Endothelial cell of umbilical vein (primary cell): ENCODE measurements at regions not wholly inside any gene's neighbourhood (a gene's known extent, or its start where the extent isn't known, plus 50 kb on each side); places are given as distances from the start of the nearest gene placed in this dataset.

Source experiments
- BruUV-seq: library from RNA; stranded (reverse); fragments of 400-500 nt; replicated peaks from 2 replicates; lab custom pipeline; 2021; lab: Mats Ljungman, UMichigan
- CTCF ChIA-PET: fragments of 300-600, 350-600 bp; sonication (Branson Sonifier 250); formaldehyde crosslinking; loops from one replicate; lab custom pipeline; 2021; ENCODE audit warnings: antibody characterized with exemption, inconsistent platforms; lab: Charles Lee
- POLR2A ChIA-PET: fragments of 300-600, 350-600 bp; sonication (Branson Sonifier 250); formaldehyde crosslinking; loops from one replicate; lab custom pipeline; 2021; ENCODE audit warnings: antibody characterized with exemption, inconsistent platforms; lab: Charles Lee
- DNase-seq: peaks from one replicate; pipeline ENCODE4 v3.0.0-alpha.2; 2011; ENCODE audit warnings: low read depth, low spot score
- FAIRE-seq: peaks from 2 replicates; lab custom pipeline; 2011; peaks lifted over from hg19 to GRCh38; lab: Jason Lieb, UNC
- H2AFZ ChIP-seq: 2 replicates; pipeline ENCODE4 v1.6.0; 2012; ENCODE audit warnings: low read depth, low read length, control low read depth, inconsistent platforms
- H3K27ac ChIP-seq: 2 replicates; pipeline ENCODE4 v1.5.1; 2011; ENCODE audit warnings: low read depth, mild to moderate bottlenecking, control low read depth, low read length, moderate library complexity; ENCODE audit not compliant: insufficient read depth
- H3K27me3 ChIP-seq, 2 experiments: 2 replicates each; pipeline versions ENCODE4 v1.6.0 to v1.6.1; 2011; ENCODE audit warnings: low read length in 2 of 2, mixed read lengths in 1 of 2; ENCODE audit not compliant: control insufficient read depth in 2 of 2, insufficient read depth in 2 of 2
- H3K36me3 ChIP-seq, 2 experiments: 2 replicates in 1 of 2; 3 replicates in 1 of 2; pipeline ENCODE4 v1.5.1; 2011; ENCODE audit warnings: low read length in 2 of 2, mild to moderate bottlenecking in 1 of 2, moderate library complexity in 1 of 2; ENCODE audit not compliant: control insufficient read depth in 2 of 2, insufficient read depth in 2 of 2; ENCODE audit errors: extremely low read depth in 1 of 2
- H3K4me1 ChIP-seq: 3 replicates; pipeline ENCODE4 v1.5.1; 2011; ENCODE audit warnings: mild to moderate bottlenecking, low read length; ENCODE audit not compliant: control insufficient read depth, insufficient read depth; ENCODE audit errors: extremely low read depth
- H3K4me2 ChIP-seq: 2 replicates; pipeline ENCODE4 v1.6.1; 2011; ENCODE audit warnings: low read length, control low read depth, mixed read lengths; ENCODE audit not compliant: insufficient read depth
- H3K4me3 ChIP-seq, 3 experiments: fragments of 200-600 bp in 1 of 3; sonication (generic), shearing (Covaris generic) in 1 of 3; replicated peaks in 1 of 3; 2 replicates each; pipeline ENCODE4 v1.5.1; 2011 to 2016; ENCODE audit warnings: control low read depth in 3 of 3, low read length in 3 of 3, mild to moderate bottlenecking in 2 of 3, inconsistent platforms in 1 of 3, low read depth in 1 of 3, moderate library complexity in 1 of 3; ENCODE audit not compliant: insufficient read depth in 1 of 3
- H3K79me2 ChIP-seq: 2 replicates; pipeline ENCODE4 v1.6.0; 2012; ENCODE audit warnings: low read length, inconsistent platforms; ENCODE audit not compliant: control insufficient read depth, insufficient read depth
- H3K9ac ChIP-seq: replicated peaks from 2 replicates; pipeline ENCODE3; 2011; ENCODE audit warnings: low read length, control low read depth; ENCODE audit not compliant: insufficient read depth; ENCODE audit errors: extremely low read depth
- H3K9me1 ChIP-seq: replicated peaks from 3 replicates; pipeline ENCODE4 v1.6.0; 2011; ENCODE audit warnings: mild to moderate bottlenecking, low read length; ENCODE audit not compliant: control insufficient read depth, insufficient read depth; ENCODE audit errors: extremely low read depth
- H3K9me3 ChIP-seq: replicated peaks from 2 replicates; pipeline ENCODE4 v1.5.1; 2012; ENCODE audit warnings: low read length, inconsistent platforms; ENCODE audit not compliant: control insufficient read depth, insufficient read depth
- H4K20me1 ChIP-seq: replicated peaks from 2 replicates; pipeline ENCODE3; 2011; ENCODE audit warnings: mild to moderate bottlenecking, low read length; ENCODE audit not compliant: control insufficient read depth, insufficient read depth; ENCODE audit errors: extremely low read depth
- CTCF ChIP-seq, 2 donors: IDR thresholded peaks; 1 replicate in 1 of 2; 2 replicates in 1 of 2; pipeline ENCODE4 v1.5.1; 2011; ENCODE audit warnings: low read length in 2 of 2, mild to moderate bottlenecking in 2 of 2, moderate library complexity in 2 of 2, control low read depth in 1 of 2, inconsistent platforms in 1 of 2, low read depth in 1 of 2; ENCODE audit not compliant: insufficient read depth in 1 of 2; ENCODE audit errors: extremely low read depth in 1 of 2
- EZH2 ChIP-seq: IDR thresholded peaks from 2 replicates; pipeline ENCODE4 v1.6.1; 2012; ENCODE audit warnings: borderline replicate concordance, low read depth, mild to moderate bottlenecking, moderate library complexity, low read length, inconsistent platforms; ENCODE audit not compliant: severe bottlenecking
- FOS ChIP-seq: IDR thresholded peaks from 2 replicates; pipeline ENCODE4 v1.6.1; 2011; ENCODE audit warnings: mild to moderate bottlenecking, low read length, moderate library complexity, borderline replicate concordance; ENCODE audit not compliant: insufficient read depth
- GATA2 ChIP-seq: IDR thresholded peaks from 2 replicates; pipeline ENCODE4 v1.7.0; 2011; ENCODE audit warnings: low read depth, mild to moderate bottlenecking, moderate library complexity, mixed read lengths, low read length; ENCODE audit not compliant: insufficient read length, insufficient read depth
- JUN ChIP-seq: IDR thresholded peaks from 2 replicates; pipeline ENCODE4 v1.6.1; 2011; ENCODE audit warnings: borderline replicate concordance, low read depth; ENCODE audit not compliant: insufficient read length, insufficient read depth
- MAX ChIP-seq: IDR thresholded peaks from 2 replicates; pipeline ENCODE4 v1.6.1; 2011; ENCODE audit not compliant: insufficient read depth, insufficient read length
- MYC ChIP-seq: IDR thresholded peaks from one replicate; pipeline ENCODE4 v1.6.1; 2011; ENCODE audit warnings: mild to moderate bottlenecking, low read depth, low read length
- POLR2A ChIP-seq: IDR thresholded peaks from 2 replicates; pipeline ENCODE4 v1.6.1; 2012; ENCODE audit warnings: low read depth, mild to moderate bottlenecking, control low read depth, low read length
- POLR2AphosphoS5 ChIP-seq: IDR thresholded peaks from 2 replicates; pipeline ENCODE4 v1.6.1; 2012; ENCODE audit warnings: low read depth, mild to moderate bottlenecking, control low read depth, low read length, moderate library complexity; ENCODE audit not compliant: insufficient read depth
- dilution Hi-C: fragments of 300-500 bp; cut with MboI; formaldehyde crosslinking; loops from one replicate; pipeline ENCODE4 v1.15.0; 2019; ENCODE audit warnings: low sequenced_read_pairs; ENCODE audit not compliant: extremely low pct_ligation_motif_present
- intact Hi-C: fragments of 100-400 bp; cut with micrococcal nuclease; formaldehyde crosslinking; loops from one replicate; pipeline ENCODE4 v1.10.0; 2022

- no peaks in the 10 kb centered on the region for H3K79me2 ChIP-seq
- no peak overlapping the region for H3K4me3 ChIP-seq
- H3K36me3 ChIP-seq: no peaks in the 10 kb centered on the region
- H3K9ac ChIP-seq: no peak overlapping the region
- H3K9me3 ChIP-seq: no peaks in the 10 kb centered on the region
- no peaks in the 10 kb centered on the region for H3K4me1 ChIP-seq
- TF ChIP-seq MAX: no peak
- no peak for TF ChIP-seq GATA2
- no peak for TF ChIP-seq FOS
- TF ChIP-seq JUN: no peak
- no peak overlapping the region for H2AFZ ChIP-seq
- BruUV-seq: no TSS peak
- H3K4me2 ChIP-seq: no peak overlapping the region
- H3K27ac ChIP-seq: no peak overlapping the region
- H3K9me1 ChIP-seq: no peaks in the 10 kb centered on the region
- H4K20me1 ChIP-seq: no peaks in the 10 kb centered on the region
- FAIRE-seq (no peak), DNase-seq (no peak)
- ChIA-PET CTCF (no interaction called here), POLR2A (no interaction called here)
- dilution Hi-C loops: no loop called here
- intact Hi-C loops: no loop called here
- no peaks in the 10 kb centered on the region for H3K27me3 ChIP-seq
Measured at GRCh38 chr1:80624682-80625081, 1176.1 kb upstream of the ADGRL2 start.

GRCh38 chr1:80607064-80607463 is 1193.7 kb upstream of the ADGRL2 start:
- Histone ChIP-seq H3K27me3 (no peaks in the 10 kb centered on the region), H4K20me1 (no peaks in the 10 kb centered on the region), H3K4me1 (no peaks in the 10 kb centered on the region), H3K4me3 (no peak overlapping the region), H3K9ac (no peak overlapping the region), H3K79me2 (no peaks in the 10 kb centered on the region), H3K36me3 (no peaks in the 10 kb centered on the region), H3K27ac (no peak overlapping the region), H2AFZ (no peak overlapping the region), H3K4me2 (no peak overlapping the region), H3K9me3 (no peaks in the 10 kb centered on the region), H3K9me1 (no peaks in the 10 kb centered on the region)
- TF ChIP-seq CTCF (IDR thresholded peaks at IDR 0.05; ENCODE audit: extremely low read depth in 1 of 2, insufficient read depth in 1 of 2, low read depth in 1 of 2, low read length in 2 of 2): no peak
- TF ChIP-seq EZH2: no peak
- TF ChIP-seq POLR2AphosphoS5: no peak
- no peak for TF ChIP-seq MYC
- no peak for TF ChIP-seq JUN
- TF ChIP-seq GATA2: no peak
- no peak for TF ChIP-seq MAX
- no peak for TF ChIP-seq POLR2A
- DNase-seq (no peak), FAIRE-seq (no peak)
- intact Hi-C loops: no loop called here
- dilution Hi-C loops: no loop called here
- BruUV-seq: no TSS peak
- CTCF ChIA-PET: no interaction called here
- POLR2A ChIA-PET: no interaction called here
